ENCODE measurements at regions not wholly inside any gene's neighbourhood (a gene's known extent, or its start where the extent isn't known, plus 50 kb on each side); places are given as distances from the start of the nearest gene placed in this dataset.

DNA sequence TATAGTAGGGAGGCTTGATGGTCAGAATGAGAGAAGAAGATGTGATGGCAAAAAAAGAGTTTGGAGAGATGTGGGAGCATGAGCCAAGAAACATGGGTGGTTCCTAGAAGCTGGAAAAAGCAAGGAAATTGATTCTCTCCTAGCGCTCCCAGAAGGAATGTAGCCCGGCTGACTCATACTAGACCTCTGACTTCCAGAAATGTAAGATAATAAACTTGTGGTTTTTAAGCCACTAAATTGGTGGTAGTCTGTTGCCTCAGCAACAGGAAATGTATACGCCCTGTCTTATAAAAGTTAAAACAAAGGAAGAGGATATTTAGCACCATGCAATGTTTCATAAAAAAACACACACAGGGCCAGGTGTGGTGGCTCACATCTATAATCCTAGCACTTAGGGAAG, 182.7 kb upstream of the PCDH7 start:
- peak; percentile 59 for DNase-seq (ENCODE audit: low spot score)
- POLR2A ChIA-PET (ENCODE audit: low non-redundant PET) = no interaction called here
- TF ChIP-seq, protein P1, sequence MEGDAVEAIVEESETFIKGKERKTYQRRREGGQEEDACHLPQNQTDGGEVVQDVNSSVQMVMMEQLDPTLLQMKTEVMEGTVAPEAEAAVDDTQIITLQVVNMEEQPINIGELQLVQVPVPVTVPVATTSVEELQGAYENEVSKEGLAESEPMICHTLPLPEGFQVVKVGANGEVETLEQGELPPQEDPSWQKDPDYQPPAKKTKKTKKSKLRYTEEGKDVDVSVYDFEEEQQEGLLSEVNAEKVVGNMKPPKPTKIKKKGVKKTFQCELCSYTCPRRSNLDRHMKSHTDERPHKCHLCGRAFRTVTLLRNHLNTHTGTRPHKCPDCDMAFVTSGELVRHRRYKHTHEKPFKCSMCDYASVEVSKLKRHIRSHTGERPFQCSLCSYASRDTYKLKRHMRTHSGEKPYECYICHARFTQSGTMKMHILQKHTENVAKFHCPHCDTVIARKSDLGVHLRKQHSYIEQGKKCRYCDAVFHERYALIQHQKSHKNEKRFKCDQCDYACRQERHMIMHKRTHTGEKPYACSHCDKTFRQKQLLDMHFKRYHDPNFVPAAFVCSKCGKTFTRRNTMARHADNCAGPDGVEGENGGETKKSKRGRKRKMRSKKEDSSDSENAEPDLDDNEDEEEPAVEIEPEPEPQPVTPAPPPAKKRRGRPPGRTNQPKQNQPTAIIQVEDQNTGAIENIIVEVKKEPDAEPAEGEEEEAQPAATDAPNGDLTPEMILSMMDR (conservative IDR thresholded peaks at IDR 0.05; ENCODE audit: low read depth) = no peak
- CTCF ChIA-PET = interaction anchor here (0.5 kb wide), 1 partner anchor 708 kb away, joined by 4 read pairs; no protein-coding TSS in a partner anchor
- peak overlapping the region; percentile 82 for H3K27ac ChIP-seq

DNA sequence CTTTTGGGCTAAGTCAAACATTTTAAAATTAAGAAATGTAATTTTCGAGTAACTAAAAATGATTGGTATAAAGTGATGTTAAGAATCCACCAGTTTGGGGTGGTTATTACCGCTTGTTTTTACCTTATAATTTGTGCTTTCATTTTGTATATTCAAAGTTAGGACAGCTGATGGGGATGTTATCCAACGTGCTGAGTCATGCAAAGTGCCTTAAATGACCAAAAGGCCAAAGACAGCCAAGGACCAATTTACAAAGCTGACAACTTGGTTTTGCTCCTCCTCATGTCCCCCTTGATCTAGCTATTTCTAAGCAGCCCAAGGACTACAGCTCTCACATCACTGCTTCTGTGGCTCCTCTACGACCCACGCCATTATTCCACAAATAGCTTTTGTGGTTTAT, 181.4 kb upstream of the PCDH7 start:
- no peak for DNase-seq (ENCODE audit: low spot score)
- TF ChIP-seq, protein P1 (conservative IDR thresholded peaks at IDR 0.05; ENCODE audit: low read depth) = no peak
- ChIA-PET CTCF (no interaction called here), POLR2A (ENCODE audit: low non-redundant PET) (no interaction called here)
- H3K27ac ChIP-seq = no peak overlapping the region

DNA sequence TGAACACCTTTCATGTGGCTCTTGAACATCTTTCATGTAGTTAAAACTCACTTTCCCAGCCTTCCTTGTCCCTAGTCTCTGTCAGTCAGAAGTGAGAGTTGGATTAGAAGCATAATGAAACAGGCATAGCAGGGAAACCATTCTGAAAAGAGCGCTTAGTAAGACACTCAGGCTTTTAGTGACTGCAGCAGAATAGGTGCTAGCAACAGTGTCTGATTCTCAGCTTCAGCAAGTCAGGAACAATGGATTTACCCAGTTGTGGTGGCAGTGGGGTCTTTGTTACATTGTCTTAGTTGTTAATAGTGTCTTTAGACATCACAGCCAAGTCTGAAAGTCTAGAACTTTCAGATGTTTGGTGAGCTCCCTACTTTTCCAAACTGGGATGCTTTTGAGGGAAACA, 177.1 kb upstream of the PCDH7 start:
- TF ChIP-seq, protein P1 (conservative IDR thresholded peaks at IDR 0.05; ENCODE audit: low read depth) = no peak
- H3K27ac ChIP-seq = no peak overlapping the region
- ChIA-PET POLR2A (ENCODE audit: low non-redundant PET) (no interaction called here), CTCF (no interaction called here)
- DNase-seq (ENCODE audit: low spot score) = no peak

DNA sequence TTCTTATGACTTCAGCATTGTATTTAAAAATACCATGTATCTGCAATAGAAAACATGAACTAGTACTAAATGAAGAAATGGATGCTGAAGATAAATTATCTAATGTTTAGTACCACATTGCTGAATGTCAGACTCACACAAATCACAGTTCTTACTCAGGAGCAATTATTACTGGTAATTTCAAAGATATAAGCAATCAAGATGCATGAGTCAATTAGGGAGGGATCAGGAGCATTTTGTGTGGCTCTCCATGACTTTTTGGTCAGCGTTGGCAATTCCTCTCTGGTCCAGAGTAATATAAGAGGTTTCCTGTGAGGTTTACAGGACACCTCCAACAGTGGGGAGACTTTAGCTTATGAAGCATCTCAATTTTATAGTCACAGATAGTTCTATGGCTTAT, 167.0 kb upstream of the PCDH7 start:
- POLR2A ChIA-PET (ENCODE audit: low non-redundant PET) = no interaction called here
- TF ChIP-seq, protein P1 (conservative IDR thresholded peaks at IDR 0.05; ENCODE audit: low read depth) = no peak
- DNase-seq (ENCODE audit: low spot score) = no peak
- no peak overlapping the region for H3K27ac ChIP-seq
- CTCF ChIA-PET = no interaction called here

DNA sequence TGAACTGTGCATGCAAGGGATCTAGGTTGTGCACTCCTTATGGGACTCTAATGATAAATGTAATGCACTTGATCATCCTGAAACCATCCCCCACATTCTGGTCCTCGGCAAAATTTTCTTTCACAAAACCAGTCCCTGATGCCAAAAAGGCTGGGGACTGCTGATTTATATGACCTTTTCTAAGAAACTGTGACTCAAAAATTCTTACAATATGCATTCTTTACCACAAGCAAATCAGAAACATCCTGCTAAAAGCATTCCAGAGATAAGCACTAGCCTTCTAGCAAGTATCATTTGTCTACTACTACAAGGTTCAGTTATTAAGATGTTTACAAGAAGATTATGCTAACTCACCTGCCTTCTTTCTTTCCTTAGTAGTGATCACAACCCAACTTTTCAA, 166.5 kb upstream of the PCDH7 start:
- DNase-seq (ENCODE audit: low spot score) = no peak
- ChIA-PET POLR2A (ENCODE audit: low non-redundant PET) (no interaction called here), CTCF (no interaction called here)
- H3K27ac ChIP-seq = no peak overlapping the region
- TF ChIP-seq, protein P1 (conservative IDR thresholded peaks at IDR 0.05; ENCODE audit: low read depth) = no peak

DNA sequence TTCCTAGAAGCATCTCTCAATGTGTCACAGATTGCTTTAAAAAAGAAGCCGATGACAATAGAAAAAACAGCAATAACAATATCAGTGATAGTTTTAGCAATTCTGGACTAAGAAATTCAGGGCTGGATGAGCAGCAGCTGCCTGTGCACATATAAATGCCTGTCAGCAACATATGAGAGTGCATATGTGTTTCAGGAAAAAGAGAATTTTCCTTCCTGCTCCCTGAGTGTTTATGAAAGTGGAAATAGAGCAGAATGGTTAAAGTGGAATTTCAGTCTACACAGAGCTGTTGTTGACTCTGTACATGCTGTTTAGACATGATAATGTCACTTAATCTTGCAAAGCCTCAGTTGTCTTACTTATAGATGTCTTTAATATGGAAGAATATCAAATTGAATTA, 164.4 kb upstream of the PCDH7 start:
- no peak for DNase-seq (ENCODE audit: low spot score)
- TF ChIP-seq, protein P1 (conservative IDR thresholded peaks at IDR 0.05; ENCODE audit: low read depth) = no peak
- POLR2A ChIA-PET (ENCODE audit: low non-redundant PET) = no interaction called here
- H3K27ac ChIP-seq = no peak overlapping the region
- CTCF ChIA-PET = interaction anchor here (0.6 kb wide), 1 partner anchor 1670 kb away, joined by 3 read pairs; no protein-coding TSS in a partner anchor

DNA sequence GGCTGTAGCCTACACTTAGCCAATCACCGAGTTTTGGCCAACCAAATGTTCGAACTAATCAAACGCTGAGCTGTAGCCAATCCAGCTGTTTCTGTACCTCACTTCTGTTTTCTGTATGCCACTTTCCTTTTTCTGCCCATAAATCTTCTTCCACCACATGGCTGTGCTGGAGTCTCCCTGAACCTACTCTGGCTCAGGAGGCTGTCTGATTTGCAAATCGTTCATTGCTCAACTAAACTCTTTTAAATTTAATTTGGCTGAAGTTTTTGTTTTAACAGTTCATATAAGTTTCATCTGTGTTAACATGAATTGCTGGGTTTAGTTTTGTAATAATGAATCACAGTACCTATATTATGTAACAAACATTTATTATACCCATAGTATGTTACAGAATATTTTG, 160.7 kb upstream of the PCDH7 start:
- DNase-seq (ENCODE audit: low spot score) = no peak
- ChIA-PET POLR2A (ENCODE audit: low non-redundant PET) (no interaction called here), CTCF (no interaction called here)
- H3K27ac ChIP-seq = no peak overlapping the region
- TF ChIP-seq, protein P1 (conservative IDR thresholded peaks at IDR 0.05; ENCODE audit: low read depth) = no peak

Data from RWPE1 (cell line).